GM21381 (cell line): ENCODE measurements at regions not wholly inside any gene's neighbourhood (a gene's known extent, or its start where the extent isn't known, plus 50 kb on each side); places are given as distances from the start of the nearest gene placed in this dataset.
A peak's percentile ranks its signal among the peaks of the same experiment; 100 is the strongest.

ENCODE experiments used
- ATAC-seq: cut with Tn5 transposase; IDR thresholded peaks from one replicate; pipeline ENCODE4 v1.9.1; 2021; ENCODE audit warnings: mild to moderate bottlenecking, moderate library complexity; ENCODE audit not compliant: unreplicated experiment

DNA sequence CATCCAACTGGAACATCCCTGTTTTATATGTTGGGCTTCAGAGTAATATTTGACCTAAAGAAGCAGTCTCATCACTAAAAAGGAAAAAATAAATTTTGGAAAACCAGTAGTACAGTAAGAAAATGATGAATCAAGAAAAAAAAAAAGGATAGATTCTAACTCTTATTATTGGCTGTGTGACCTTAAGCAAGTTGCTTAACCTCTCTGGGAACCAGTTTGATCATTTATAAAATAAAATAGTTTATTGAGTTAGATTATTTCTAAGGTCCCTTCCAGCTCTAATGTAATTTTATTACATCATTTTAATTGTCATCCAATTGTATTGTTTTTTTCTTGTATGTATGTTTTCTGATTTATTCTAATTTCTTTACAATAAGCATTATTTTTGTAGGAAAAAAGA, 127.0 kb downstream of the PRELID2 start:
- no peak for ATAC-seq

DNA sequence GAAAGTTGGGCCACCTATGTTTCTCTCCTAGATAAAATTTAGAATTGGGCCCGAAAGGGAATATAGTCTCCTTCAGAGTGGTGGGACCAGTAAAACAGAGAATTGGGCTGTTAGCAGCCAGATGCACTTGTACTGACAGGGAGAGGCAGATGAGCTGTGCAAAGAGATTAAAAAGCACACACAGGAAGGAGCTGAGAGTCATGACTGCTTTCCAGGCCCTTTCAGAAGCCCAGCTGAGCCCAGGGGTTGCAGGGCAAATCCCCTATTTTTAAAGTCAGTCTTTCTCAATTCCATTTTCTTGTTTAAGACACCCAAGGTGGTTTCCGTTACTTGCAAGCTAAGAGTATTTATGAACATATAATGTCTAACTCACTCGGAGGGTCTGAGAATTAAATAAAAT, 130.4 kb downstream of the PRELID2 start:
- no peak for ATAC-seq

DNA sequence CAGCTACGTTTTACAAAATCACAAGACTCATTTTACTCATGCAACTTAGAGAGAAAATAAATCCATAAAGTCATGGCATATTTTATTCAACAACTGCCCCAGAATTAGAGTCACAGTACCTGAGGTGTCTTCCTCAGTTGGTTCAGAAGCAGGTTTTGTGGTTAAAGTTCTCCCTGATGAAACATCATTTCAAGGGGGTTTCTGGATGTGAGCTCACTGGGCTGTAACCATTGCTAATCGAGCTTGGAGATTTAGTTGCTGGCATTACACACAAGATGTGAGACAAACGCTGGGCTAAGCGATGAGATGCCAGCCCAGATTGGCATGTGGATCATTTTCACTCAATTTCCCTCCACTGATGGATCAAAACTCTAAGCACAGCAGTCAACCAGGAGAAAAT, 131.3 kb downstream of the PRELID2 start:
- no peak for ATAC-seq

DNA sequence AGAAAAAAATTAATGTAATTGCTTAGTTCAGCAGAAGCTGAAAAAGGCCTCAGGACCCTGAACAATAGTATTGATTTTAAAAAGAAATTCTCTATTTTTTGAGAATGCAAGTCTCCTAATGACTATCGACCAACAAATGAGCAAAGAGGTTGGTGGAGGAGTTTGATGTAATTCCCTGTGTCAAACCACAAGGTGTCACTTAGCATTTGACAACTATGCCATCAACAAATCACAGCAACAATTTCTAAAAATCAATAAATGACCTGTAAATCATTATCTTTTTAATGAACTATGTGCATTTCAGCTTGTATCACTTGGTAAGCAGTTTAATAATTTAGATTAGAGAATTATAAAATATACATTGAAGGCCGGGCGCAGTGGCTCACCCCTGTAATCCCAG, 133.7 kb downstream of the PRELID2 start:
- no peak for ATAC-seq

DNA sequence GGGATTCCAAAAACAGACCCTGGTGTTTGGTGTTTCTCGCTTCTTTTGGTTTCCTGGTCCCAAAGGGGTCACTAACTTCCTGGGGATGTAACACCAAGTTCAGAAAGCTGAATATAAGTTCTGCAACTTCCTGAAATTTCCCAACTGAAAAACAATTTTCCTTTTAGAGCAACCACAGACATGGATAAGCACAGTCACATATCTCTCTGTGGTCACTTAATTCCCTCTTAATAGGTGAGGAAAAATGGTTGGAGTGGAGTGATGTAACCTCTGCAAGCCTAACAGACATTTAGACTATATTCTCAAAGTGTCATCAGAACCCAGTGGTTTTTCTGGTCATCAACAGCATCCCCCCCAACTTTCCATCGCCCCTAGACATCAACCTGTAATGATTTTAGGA, 135.3 kb downstream of the PRELID2 start:
- no peak for ATAC-seq

DNA sequence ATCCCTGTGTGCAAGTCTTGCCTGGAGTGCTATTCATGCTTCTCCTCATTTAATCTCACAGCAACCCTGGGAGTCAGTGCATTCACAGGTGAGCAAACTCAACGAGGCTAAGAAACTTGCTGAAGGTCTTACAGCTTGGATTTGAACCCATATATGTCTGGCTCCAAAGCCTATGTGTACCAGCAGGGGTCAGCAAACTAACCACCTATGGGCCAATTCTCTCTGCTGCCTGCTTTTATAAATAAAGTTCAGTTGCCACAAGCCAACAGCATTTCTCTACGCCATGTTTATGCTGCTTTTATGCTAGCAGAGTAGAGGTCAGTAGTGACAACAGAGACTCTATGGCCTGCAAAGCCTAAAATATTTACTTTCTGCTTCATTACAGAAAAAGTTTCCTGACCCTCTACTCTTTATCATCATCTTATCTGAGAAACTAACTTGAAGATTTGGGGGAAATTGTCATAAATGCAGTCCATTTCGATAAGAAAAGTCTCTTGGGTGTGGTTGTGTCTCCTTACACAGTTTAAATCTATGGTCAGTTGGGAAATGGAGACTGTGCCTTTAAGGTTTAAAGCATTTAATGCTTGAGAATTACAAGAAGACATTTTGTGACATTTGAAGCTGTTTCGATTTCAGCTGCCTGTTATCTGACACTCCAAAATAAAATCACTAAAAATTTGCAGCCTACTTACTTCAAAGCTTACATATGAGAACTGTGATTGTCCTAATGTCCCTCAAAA, 137.7 kb downstream of the PRELID2 start:
- peak; percentile 76 for ATAC-seq

DNA sequence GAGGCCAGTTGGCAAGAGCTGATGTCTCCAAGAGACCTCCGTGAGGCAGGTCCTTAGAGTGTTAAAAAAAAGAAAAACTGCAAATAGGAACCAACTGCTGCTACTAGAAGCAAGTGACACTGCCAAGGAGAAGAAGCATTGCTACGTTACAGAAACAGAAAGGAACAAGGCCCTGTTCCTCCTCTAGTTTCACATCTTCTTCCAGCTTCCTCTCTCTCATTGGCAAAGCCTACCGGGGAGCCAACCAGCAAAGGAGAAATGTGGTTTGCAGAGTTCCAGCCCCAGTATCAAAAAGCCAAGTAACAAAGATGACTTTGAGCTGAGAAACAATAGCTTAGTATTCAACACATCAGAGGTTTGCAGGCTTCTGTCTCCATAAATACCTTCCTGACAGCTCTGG, 145.9 kb downstream of the PRELID2 start:
- ATAC-seq: peak; percentile 90

DNA sequence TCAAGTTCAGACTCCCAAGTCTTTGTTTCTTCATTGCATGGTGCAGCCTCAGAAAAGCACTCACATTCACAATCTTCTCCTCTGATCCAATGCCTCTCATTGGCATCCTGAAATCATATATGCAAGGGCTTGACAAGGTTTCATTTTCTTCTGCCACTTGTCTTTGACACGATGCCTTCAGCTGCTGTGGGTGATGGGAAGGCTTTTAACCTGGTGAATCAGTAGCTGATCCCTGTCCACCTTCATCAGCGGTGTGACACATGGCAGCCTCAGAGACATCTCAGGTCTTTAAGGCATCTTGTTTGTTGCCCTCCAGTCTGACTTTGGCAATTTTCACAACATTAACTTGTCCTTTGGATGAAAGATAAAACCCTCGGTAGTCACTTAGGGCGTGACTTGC, 147.2 kb downstream of the PRELID2 start:
- no peak for ATAC-seq

DNA sequence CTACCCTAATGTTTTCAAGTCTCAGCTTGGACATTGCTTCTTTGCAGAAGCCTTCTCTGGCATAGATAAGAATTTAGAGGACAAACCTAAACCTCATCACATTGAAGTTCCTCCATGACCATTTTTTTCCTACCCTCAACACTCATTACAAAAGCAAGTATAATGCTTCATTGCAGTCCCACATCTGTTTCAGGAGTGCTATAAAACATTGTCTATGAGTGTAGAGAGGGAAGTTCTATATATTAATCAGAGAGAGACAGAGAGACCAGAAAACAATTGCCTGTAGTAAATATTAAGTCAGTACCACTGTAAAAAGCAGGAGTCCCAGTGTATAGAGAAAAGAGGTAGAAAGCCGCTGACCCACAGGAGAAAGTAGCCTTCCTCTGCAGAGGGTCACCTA, 149.7 kb downstream of the PRELID2 start:
- no peak for ATAC-seq

DNA sequence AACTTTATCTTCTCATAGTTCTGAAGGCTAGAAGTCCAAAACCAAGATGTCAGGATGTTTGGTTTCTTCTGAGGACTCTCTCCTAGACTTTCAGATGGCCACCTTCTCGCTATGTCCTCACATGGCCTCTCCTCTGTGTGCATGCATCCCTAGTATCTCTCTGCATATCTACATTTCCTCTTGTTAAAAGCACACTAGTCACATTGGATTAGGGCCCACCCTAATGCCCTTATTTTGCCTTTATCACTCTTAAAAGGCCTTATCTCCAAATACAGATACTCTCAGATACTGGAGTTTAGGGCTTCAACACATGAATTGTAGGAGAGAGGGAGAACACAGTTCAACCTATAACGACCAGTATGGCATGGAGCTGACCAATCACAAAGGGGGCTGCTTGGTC, 151.7 kb downstream of the PRELID2 start:
- ATAC-seq: no peak

DNA sequence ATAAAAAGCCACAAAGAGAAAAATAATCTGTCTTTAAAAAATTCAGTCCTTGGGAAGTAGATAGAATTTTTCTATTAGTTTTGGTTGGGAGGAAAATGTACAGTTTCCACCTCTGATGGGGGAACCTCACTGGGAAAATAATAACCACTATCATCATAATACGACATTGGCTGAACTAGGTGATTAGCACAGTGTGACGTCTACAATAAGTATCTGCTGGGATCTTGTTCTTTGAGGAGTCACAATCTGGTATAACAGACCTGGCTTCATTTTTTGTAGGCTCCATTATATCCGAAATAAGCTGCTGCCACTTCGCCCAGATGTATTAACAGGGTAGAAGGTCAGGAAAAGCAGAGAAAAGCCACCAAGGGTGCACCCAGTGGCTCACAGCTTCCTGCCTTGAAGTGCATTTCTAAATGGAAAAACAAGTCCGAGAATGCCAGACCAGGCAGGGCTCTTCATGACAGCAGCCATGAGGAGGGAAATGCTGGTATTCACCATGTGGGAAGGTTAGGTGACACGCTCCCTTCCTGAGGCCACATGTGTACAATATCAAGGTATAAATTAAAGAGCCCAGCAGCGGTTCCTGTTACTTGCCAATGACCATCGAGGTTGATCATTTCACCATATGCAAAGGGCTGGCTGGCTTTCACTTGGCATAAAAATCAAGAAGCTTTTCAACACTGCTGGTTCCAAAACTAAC, 152.8 kb downstream of the PRELID2 start:
- ATAC-seq: no peak

DNA sequence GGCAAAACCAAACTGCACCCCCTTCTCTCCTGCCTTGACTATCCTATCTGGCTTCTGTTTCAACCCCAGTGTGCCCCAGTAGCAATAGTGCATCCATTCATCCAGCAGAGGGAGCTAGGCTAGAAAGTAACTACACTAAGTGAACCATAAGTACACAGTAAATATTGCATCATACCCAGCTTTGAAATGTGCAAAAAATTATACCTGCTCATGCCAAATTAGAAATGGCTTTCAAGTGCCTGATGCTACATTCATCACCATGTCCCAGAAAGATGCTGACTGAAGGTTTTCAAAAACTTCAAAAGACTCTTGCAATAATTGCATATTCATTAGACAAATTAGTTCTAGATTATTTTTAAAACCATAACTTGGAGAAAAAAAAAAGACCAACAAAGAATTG, 153.5 kb downstream of the PRELID2 start:
- ATAC-seq: peak; percentile 97

DNA sequence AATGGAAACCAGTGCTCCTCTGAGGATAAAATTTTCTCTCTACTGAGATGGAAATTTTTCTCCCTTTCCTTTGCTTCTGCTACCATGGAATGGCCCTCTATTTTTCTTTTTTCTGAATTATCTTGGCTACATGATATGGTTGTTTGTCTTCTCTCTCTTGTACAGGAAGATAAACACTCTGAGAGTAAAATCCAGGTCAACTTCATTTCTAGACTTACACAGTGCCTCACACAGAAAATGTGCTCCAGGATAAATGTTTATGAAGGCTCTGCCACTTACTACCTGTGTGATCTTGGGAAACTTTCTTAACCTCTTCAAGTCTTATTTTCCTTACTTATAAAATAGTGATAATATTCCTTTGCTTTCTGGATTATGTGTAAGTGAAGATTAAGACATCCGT, 153.9 kb downstream of the PRELID2 start:
- no peak for ATAC-seq

DNA sequence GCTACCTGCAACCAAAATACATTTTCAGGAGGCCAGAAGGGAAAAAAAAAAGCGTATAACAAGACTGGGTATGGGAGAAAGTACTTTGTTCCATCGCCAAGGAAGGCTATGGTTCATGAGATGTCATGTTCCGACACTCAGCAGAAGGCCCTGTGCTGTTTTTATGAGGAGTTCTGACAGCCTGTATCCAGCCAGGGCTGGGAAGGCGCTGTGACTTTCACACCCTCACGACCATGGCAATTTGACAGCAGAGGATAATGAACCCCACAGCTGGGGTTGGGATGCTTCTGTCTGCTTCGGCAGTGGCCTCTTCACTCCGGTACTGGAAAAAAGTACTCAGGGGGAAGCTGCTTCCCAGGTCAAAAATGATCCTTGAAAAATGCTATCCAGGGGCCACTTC, 154.4 kb downstream of the PRELID2 start:
- no peak for ATAC-seq

DNA sequence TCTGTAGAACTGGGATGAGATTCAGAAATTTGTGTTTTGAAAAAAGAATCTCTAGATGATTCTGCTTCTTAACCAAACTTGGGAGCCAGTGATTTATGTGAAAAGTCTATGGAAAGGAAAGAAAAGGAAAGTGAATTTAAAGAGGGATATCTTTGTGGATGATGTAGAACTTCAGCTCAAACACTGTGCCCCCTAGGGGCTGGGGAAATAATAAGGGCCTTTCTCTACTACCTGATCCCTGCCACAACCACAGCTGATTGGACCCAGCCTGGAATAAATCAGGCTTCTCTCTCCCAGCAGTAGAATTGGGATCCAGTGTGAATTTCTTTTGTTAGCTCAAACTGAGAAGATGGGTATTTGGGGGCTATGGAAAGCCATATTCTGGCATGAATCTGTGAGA, 155.0 kb downstream of the PRELID2 start:
- no peak for ATAC-seq

DNA sequence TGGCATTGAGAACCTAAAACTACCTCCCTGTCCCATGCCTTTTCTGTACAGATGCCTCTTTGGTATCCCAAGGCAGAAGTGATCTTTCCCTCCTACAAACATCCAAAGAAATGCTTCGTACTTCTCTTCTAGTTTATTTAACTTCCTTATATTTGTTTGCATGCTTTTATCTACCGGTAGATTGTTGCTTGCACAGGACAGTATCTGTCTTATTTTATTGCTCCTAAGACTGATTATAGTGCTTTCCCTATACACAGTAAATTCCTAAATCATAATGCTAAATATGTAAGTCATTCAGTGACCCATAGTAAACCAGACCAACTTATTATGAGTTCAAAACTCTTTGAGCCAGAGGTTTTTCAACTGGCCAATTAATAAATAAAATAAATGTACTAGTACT, 156.9 kb downstream of the PRELID2 start:
- ATAC-seq: no peak

DNA sequence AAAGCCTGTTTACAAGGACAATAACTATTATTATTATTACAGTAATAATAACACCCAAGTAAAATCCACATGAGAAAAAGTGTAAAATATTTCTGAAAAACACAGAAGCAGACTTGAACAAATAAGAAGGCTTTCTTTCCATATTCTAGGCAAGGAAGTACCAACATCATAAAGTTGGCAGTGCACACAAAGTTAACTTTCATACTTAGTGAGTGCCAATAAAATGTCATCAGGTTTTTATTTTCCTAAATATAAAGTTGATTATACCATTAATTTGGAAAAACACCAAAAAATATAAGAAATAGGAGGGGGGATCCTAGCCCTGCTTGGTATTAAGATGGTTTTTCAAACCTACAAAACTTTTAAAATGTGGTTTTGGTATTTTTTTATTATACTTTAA, 161.4 kb downstream of the PRELID2 start:
- ATAC-seq: no peak

DNA sequence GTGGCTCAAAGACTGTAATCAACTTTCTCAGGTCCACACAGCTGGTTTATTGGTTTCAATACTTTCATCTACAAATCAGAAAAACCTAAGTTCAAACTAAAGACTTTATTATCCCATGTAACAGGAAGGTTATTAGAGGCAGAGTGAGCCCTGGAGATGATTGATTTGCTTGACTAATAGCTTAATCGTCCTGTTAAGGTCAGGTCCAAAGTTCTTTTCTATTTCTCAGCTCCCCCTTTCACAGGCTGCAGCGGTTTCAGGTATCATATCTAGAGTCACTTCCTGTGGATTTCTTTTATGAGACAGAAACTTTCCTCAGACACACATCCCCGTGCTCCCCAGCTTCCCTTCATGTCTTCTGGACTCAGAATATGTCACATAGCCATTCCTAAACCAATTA, 166.4 kb downstream of the PRELID2 start:
- no peak for ATAC-seq

DNA sequence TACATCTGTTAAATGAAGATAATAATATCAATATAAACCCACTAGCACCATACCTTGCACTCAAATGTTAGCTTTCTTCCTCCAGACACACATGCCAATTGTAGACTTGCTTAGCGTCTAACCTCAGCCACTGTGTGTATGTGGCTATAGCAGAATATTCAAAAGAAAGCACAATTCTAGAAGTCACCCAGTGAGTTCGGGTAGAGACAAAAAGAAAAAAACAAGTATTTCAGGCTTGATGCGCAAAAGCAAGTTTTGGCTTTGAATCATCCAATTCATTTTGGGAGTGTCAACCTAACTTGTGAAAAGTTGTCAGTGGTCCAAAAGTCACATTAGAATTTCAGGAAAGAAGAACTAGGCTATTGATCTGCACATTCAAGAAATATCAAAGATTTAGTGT, 167.4 kb downstream of the PRELID2 start:
- ATAC-seq: no peak

DNA sequence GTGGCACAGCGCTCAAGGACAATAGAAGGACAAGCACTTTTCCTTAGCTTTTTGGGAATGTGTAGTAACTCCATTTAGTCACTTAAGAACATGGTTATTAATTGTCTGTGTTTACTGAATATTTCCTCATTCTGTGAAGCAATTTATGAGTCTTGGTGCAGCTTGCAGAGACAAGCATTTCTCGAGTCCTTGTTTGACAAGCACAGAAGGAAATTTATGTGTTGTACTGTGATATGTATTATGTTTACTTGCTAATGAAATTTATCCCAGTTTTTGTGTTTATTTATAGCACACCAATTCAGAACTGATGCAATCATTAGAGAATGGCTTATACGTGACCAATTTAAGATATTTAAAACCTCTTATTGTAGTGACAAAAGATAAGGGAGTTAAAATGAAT, 168.6 kb downstream of the PRELID2 start:
- ATAC-seq: no peak

DNA sequence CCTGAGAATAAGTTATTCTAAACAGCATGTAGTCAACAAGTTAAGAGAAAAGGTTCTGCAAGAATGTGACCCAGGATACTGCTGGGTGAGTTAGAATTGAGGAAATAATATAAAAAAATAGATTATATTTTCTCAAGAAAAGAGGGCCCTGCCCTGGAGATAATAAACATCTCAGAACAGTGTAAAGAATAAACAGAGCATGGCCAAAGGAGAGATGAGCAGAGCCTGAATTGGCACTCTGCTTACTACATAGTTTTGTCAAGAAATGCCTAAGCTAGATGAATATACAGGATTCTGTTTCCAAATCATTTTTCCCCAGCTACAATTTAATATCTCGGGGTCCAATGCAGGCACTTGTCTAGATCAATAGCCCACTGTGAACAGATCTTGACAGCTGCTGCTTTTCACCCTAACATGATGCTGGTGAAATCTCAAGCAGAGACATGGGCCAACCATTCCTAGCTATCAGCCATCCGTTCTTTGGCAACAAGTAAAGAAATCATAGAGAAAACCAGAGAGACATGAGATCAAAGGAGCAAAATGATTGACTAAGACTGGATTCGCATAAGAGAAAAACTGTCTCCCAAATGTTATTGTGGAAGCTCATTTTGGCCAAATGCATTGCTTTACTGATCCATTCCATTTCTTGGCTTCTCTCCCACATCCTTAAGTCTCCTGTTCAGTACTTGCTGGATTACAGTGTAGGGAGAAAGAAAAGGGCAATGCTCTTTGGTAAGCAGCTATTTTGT, 173.2 kb downstream of the PRELID2 start:
- ATAC-seq: no peak
